CD4-positive, alpha-beta memory T cell (primary cell): ENCODE measurements at regions not wholly inside any gene's neighbourhood (a gene's known extent, or its start where the extent isn't known, plus 50 kb on each side); places are given as distances from the start of the nearest gene placed in this dataset.
"Not testable (repeated sequence)": the region's sequence is repeated elsewhere in the genome, so short reads cannot be mapped to it uniquely, and the experiment has no call there.

Source experiments
- CTCF ChIA-PET: fragments of 350-600 bp; sonication (Branson Sonifier 250); formaldehyde crosslinking; loops from one replicate; lab custom pipeline; 2021; ENCODE audit warnings: inconsistent platforms; ENCODE audit not compliant: partially characterized antibody; lab: Charles Lee
- POLR2A ChIA-PET: fragments of 350-600 bp; sonication (Branson Sonifier 250); formaldehyde crosslinking; loops from one replicate; lab custom pipeline; 2021; ENCODE audit not compliant: partially characterized antibody; lab: Charles Lee
- DNase-seq, 5 donors: peaks; one replicate each; pipeline versions ENCODE4 v3.0.0 to v3.0.0-alpha.2; 2020 to 2022; ENCODE audit warnings: mixed read lengths in 1 of 5
- H3K27ac ChIP-seq: one replicate; pipeline ENCODE4 v1.7.0; 2013; ENCODE audit warnings: low read depth, low read length
- H3K27me3 ChIP-seq: 2 replicates; pipeline ENCODE4 v1.7.0; 2013; ENCODE audit warnings: mild to moderate bottlenecking, low read length, moderate library complexity; ENCODE audit not compliant: insufficient read depth
- H3K36me3 ChIP-seq: 2 replicates; pipeline ENCODE4 v1.7.0; 2013; ENCODE audit warnings: mild to moderate bottlenecking, low read length, moderate library complexity; ENCODE audit not compliant: insufficient read depth
- H3K4me1 ChIP-seq: 2 replicates; pipeline ENCODE4 v1.7.0; 2013; ENCODE audit warnings: mild to moderate bottlenecking, low read length, moderate library complexity; ENCODE audit not compliant: insufficient read depth
- H3K4me3 ChIP-seq, 2 donors: one replicate each; pipeline ENCODE4 v1.7.0; 2013; ENCODE audit warnings: low read length in 2 of 2, mild to moderate bottlenecking in 1 of 2
- H3K9me3 ChIP-seq, 2 donors: one replicate each; pipeline ENCODE4 v1.7.0; 2013; ENCODE audit warnings: low read length in 2 of 2, control low read depth in 1 of 2; ENCODE audit not compliant: control insufficient read depth in 1 of 2
- H3K27ac Mint-ChIP-seq, 7 donors: one replicate each; pipeline ENCODE4 v1.8.0; 2020 to 2021; ENCODE audit warnings: mixed read lengths in 7 of 7, mild to moderate bottlenecking in 6 of 7, inconsistent platforms in 3 of 7, moderate library complexity in 3 of 7
- H3K27me3 Mint-ChIP-seq, 2 donors: one replicate each; pipeline ENCODE4 v1.8.0; 2020 to 2021; ENCODE audit warnings: mixed read lengths in 2 of 2
- H3K36me3 Mint-ChIP-seq, 2 donors: one replicate each; pipeline ENCODE4 v1.8.0; 2020 to 2021; ENCODE audit warnings: mixed read lengths in 2 of 2, inconsistent platforms in 1 of 2, mild to moderate bottlenecking in 1 of 2
- H3K4me1 Mint-ChIP-seq, 4 donors: one replicate each; pipeline ENCODE4 v1.8.0; 2020 to 2021; ENCODE audit warnings: mixed read lengths in 4 of 4, mild to moderate bottlenecking in 1 of 4
- H3K4me3 Mint-ChIP-seq, 8 donors: one replicate each; pipeline ENCODE4 v1.8.0; 2020 to 2021; ENCODE audit warnings: mixed read lengths in 8 of 8, mild to moderate bottlenecking in 7 of 8, moderate library complexity in 6 of 8, inconsistent platforms in 3 of 8
- H3K9me3 Mint-ChIP-seq, 8 donors: one replicate each; pipeline ENCODE4 v1.8.0; 2020 to 2021; ENCODE audit warnings: mixed read lengths in 8 of 8, mild to moderate bottlenecking in 5 of 8, inconsistent platforms in 3 of 8, moderate library complexity in 1 of 8
- intact Hi-C: fragments of 100-400 bp; cut with micrococcal nuclease; formaldehyde crosslinking; loops from one replicate; pipeline ENCODE4 v1.15.1; 2023

DNA sequence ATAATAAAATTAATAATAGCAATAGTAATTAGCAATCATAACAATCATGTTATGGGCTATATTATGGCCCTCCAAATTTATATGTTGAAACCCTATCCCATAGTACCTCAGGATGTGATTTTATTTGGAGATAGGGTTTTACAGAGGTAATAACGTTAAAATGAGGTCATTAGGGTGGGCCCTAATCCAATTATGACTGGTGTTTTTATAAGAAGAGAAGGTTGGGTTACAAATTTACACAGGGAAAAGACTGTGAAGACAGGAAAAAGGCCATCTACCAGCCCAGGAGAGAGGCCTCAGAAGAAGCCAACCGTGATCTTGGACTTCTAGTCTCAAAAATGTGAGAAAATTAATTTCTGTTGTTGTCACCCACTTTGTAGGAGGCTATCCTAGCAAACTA, 353.1 kb downstream of the CHL1 start:
- Histone ChIP-seq H3K27ac (no peak overlapping the region), H3K36me3 (no peaks in the 10 kb centered on the region), H3K4me3 (no peak overlapping the region), H3K9me3 (no peaks in the 10 kb centered on the region), H3K27me3 (no peaks in the 10 kb centered on the region), H3K4me1 (no peaks in the 10 kb centered on the region)
- DNase-seq, result no peak
- Mint-ChIP-seq H3K27me3 (no peaks in the 10 kb centered on the region), H3K36me3 (no peaks in the 10 kb centered on the region), H3K4me3 (no peak overlapping the region), H3K27ac (no peak overlapping the region), H3K9me3 (peaks cover 2 to 21% (median 4%) of the 10 kb centered on the region in 8 donors), H3K4me1 (no peaks in the 10 kb centered on the region)
- CTCF ChIA-PET, result no interaction called here
- intact Hi-C loops, result no loop called here
- POLR2A ChIA-PET, result no interaction called here

DNA sequence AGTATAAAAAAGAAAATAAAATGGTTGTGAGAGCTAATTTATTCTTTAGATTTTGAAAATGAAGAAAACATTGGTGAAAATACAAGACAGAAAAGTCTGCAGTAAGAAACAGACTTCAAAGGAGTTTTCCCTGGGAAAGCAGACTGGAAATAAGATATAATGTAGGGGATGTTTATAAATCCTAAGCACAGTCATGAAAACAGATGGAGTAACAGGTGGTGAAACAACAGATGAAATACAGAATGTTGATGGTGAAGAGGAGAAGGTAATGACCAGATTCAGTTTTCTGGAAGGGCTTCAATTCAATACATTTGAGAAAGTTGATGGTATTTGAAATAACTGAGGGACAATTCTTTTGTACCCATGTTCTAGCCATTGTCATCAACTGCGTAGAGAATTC, 353.9 kb downstream of the CHL1 start:
- ChIA-PET CTCF (no interaction called here), POLR2A (no interaction called here)
- H3K4me1 ChIP-seq, result no peaks in the 10 kb centered on the region
- intact Hi-C loops, result no loop called here
- no peaks in the 10 kb centered on the region for H3K4me1 Mint-ChIP-seq
- no peak overlapping the region for H3K27ac ChIP-seq
- no peaks in the 10 kb centered on the region for H3K36me3 ChIP-seq
- no peak overlapping the region for H3K27ac Mint-ChIP-seq
- H3K27me3 ChIP-seq, result no peaks in the 10 kb centered on the region
- H3K36me3 Mint-ChIP-seq, result no peaks in the 10 kb centered on the region
- no peak overlapping the region for H3K4me3 ChIP-seq
- DNase-seq, result no peak
- H3K9me3 ChIP-seq, result no peaks in the 10 kb centered on the region
- H3K4me3 Mint-ChIP-seq, result no peak overlapping the region
- H3K27me3 Mint-ChIP-seq, result no peaks in the 10 kb centered on the region
- peaks cover 2 to 19% (median 5%) of the 10 kb centered on the region in 8 donors for H3K9me3 Mint-ChIP-seq

DNA sequence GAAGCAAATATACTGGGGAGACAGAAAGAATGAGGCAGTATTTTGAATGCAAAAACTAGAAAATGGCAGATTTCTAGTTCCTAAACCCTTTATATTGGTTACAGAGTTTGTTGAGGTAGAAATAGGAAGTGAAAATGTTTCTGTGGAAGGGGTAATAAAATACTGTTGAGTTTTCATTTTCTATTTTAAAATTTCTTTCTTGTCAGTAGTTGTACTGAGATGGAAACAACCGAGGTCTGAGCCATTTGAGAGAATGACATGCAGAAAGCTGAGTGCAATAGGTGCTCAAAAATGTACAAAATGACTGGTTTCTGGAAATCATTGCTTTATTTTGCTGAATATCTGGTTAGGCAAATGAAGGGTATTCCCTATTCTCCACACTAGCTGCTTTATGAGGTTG, 361.4 kb downstream of the CHL1 start:
- no peaks in the 10 kb centered on the region for H3K27me3 ChIP-seq
- intact Hi-C loops, result no loop called here
- no peaks in the 10 kb centered on the region for H3K4me1 ChIP-seq
- DNase-seq, result no peak
- ChIA-PET CTCF (no interaction called here), POLR2A (no interaction called here)
- H3K27ac ChIP-seq, result no peak overlapping the region
- H3K4me3 ChIP-seq, result no peak overlapping the region
- H3K36me3 Mint-ChIP-seq, result no peaks in the 10 kb centered on the region
- no peaks in the 10 kb centered on the region for H3K36me3 ChIP-seq
- no peak overlapping the region for H3K4me3 Mint-ChIP-seq
- no peaks in the 10 kb centered on the region for H3K9me3 ChIP-seq
- no peak overlapping the region for H3K27ac Mint-ChIP-seq
- H3K4me1 Mint-ChIP-seq, result no peaks in the 10 kb centered on the region
- peaks cover 0 to 20% (median 1%) of the 10 kb centered on the region in 8 donors for H3K9me3 Mint-ChIP-seq
- H3K27me3 Mint-ChIP-seq, result no peaks in the 10 kb centered on the region

DNA sequence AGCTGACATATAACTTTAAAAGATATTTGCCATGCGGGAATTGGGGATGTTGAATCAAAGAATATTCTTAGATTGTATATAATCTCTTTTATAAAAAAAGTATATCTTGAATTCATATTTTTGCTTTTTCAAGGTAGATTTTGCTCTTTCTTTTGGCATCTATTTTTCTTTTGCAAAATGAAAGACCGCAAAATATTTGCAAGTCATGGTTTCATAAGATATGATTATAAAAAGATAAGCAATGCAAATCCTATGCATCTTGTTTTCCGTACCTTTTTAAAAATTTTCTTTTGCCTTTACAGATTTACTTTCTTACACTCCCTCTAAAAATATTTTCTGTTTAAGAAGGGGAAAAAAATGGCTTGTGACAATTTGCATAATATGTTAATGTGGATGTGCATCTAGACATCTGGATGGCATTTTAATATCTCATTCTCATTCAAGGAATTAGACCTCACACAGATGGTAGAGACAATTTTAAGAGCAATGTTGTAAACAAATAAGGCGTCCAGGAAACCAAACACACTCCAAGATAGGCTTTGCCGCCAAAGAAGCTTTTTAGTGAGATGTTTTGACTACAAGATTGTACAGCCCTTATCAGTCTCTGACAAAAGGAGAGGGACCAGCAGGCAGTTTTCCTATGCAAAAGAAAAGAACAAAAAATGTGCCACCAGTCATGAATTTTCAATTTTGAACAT, 371.1 kb downstream of the CHL1 start:
- POLR2A ChIA-PET, result no interaction called here
- H3K36me3 ChIP-seq, result no peaks in the 10 kb centered on the region
- no peak overlapping the region for H3K27ac ChIP-seq
- Mint-ChIP-seq H3K36me3 (no peaks in the 10 kb centered on the region), H3K27ac (no peak overlapping the region), H3K27me3 (no peaks in the 10 kb centered on the region), H3K4me1 (no peaks in the 10 kb centered on the region), H3K9me3 (peaks cover 0 to 13% (median 0%) of the 10 kb centered on the region in 8 donors), H3K4me3 (no peak overlapping the region)
- CTCF ChIA-PET, result no interaction called here
- DNase-seq, result no peak
- H3K4me1 ChIP-seq, result no peaks in the 10 kb centered on the region
- H3K4me3 ChIP-seq, result no peak overlapping the region
- H3K27me3 ChIP-seq, result no peaks in the 10 kb centered on the region
- intact Hi-C loops, result no loop called here
- no peaks in the 10 kb centered on the region for H3K9me3 ChIP-seq

DNA sequence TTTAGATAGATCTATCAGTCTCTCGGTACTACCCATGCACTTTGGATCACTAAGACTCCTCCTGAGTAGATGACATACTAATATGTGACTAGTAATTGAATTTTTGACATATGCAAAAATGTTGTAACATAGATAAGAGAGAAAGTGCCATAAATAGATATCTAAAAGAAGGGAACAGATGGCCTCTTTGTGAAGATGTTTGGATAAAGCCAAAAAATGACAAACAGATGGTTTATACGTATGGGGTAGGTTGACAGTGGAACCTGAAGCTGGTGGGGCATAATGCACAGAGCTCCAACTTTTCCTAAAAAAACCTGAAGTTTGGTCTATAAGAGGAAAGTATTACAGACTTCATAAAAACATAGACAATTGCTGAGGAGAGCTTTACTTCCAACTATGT, 383.0 kb downstream of the CHL1 start:
- intact Hi-C loops, H3K9me3 Mint-ChIP-seq, DNase-seq, H3K4me3 Mint-ChIP-seq, H3K9me3 ChIP-seq, H3K27ac ChIP-seq, H3K27me3 ChIP-seq, CTCF ChIA-PET, H3K4me1 Mint-ChIP-seq, H3K27ac Mint-ChIP-seq, H3K36me3 Mint-ChIP-seq, H3K27me3 Mint-ChIP-seq, H3K4me1 ChIP-seq, H3K36me3 ChIP-seq, H3K4me3 ChIP-seq, POLR2A ChIA-PET: not testable (repeated sequence)

DNA sequence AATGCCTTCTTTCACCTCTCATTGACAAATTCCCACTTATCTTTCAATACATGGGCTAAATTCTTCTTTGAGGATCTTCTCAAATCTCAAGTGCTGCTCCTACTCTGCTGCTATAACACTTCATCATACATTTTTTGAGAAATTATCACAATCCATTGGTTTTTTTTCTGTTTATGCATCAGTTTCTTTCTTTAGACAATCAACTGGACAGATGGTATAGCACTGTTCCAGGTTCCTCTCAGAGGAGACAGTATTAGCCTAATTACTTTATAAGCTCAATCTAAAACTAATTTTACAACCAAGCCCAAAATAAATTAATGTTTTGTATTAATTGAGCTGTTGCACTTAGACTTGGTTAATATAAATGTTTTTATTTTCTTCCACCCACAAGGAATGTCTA, 392.5 kb downstream of the CHL1 start:
- H3K4me3 ChIP-seq, POLR2A ChIA-PET, H3K4me3 Mint-ChIP-seq, H3K9me3 Mint-ChIP-seq, H3K27ac ChIP-seq, H3K4me1 Mint-ChIP-seq, H3K36me3 ChIP-seq, H3K27me3 Mint-ChIP-seq, H3K27me3 ChIP-seq, DNase-seq, H3K4me1 ChIP-seq, intact Hi-C loops, H3K9me3 ChIP-seq, H3K27ac Mint-ChIP-seq, H3K36me3 Mint-ChIP-seq: not testable (repeated sequence)
- CTCF ChIA-PET, result interaction anchor here (0.6 kb wide), 1 partner anchor 74 kb away, joined by 3 read pairs; no protein-coding TSS in a partner anchor

DNA sequence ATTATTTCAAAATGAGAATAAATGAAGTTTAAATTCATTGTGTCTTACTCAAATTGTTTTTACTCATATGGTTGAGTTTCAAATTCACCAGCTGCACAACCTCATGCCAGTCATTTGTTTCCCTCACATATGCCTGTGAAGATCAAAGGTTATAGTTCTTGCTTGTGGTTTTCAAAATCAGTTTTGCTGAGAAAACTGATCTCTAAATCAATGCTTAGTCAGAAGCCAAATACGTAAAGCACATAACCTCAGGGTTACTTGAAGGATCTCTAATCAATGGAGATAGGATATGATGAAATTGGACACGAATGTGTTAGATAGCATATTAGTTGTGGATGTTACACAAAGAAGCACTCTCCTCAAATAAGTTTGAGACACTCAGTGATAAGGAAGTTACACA, 400.7 kb downstream of the CHL1 start:
- not testable (repeated sequence) for H3K27ac Mint-ChIP-seq, H3K4me1 ChIP-seq

DNA sequence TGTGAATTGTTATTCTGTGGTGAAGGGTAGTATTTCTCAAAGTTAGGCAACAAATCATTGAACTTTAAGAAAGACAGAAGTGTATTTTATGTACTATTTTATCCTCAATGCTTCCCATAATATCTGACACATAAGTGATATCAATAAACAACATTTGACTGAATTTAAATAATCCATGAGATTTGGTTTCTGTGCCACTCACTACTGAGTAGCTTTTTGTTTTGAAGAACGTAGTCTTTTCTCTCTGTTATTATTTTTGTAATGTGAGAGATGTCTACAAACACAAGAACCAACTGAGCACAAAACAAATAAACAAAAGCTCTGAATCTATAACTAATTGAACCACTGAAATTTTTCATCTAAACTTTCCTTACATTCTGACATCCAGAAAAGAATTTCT, 401.2 kb downstream of the CHL1 start:
- H3K4me1 Mint-ChIP-seq, H3K27me3 Mint-ChIP-seq, intact Hi-C loops, DNase-seq, H3K36me3 ChIP-seq, H3K4me3 ChIP-seq, H3K4me1 ChIP-seq, H3K9me3 ChIP-seq, H3K27ac ChIP-seq, POLR2A ChIA-PET, H3K27ac Mint-ChIP-seq, H3K4me3 Mint-ChIP-seq, CTCF ChIA-PET, H3K36me3 Mint-ChIP-seq, H3K9me3 Mint-ChIP-seq, H3K27me3 ChIP-seq: not testable (repeated sequence)

More for the DNA sequence above, 400.7 kb downstream of the CHL1 start:
- H3K27me3 Mint-ChIP-seq, H3K27me3 ChIP-seq, H3K9me3 Mint-ChIP-seq, H3K36me3 Mint-ChIP-seq, CTCF ChIA-PET, DNase-seq, H3K9me3 ChIP-seq, intact Hi-C loops, H3K27ac ChIP-seq, H3K36me3 ChIP-seq, H3K4me1 Mint-ChIP-seq, H3K4me3 Mint-ChIP-seq, H3K4me3 ChIP-seq, POLR2A ChIA-PET: not testable (repeated sequence)
